GM04504 (cell line): ENCODE measurements at regions not wholly inside any gene's neighbourhood (a gene's known extent, or its start where the extent isn't known, plus 50 kb on each side); places are given as distances from the start of the nearest gene placed in this dataset.
"Not testable (repeated sequence)": the region's sequence is repeated elsewhere in the genome, so short reads cannot be mapped to it uniquely, and the experiment has no call there.

ENCODE experiments used
- DNase-seq: peaks from one replicate; pipeline ENCODE4 v3.0.0-alpha.2; 2012; ENCODE audit warnings: low read depth

DNA sequence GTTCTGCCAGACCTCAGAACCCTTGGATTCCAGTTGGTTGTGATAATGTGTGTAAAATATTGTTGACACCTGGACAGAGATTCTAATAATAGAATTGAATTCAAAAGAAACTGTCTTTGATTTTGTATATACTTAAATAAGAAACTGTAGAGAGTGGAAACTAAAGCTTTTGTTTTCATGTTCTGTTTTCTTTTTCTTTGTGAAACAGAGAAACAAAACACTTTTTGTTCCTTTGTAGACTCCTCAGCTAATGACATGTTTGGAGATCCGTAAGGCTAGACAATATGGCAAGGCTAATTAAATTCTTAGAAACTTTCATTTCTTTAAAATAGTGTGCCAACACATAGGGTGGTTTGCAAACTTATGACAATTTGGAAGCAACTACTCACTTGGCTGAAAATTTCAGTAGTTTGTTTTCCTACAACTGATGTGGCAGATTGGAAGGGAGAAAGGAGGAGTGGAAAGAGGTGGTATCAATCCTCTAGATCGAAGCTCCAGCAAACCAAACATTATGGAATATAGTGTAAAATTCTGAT lies 90.9 kb upstream of the FAT1 start:
- no peak for DNase-seq

DNA sequence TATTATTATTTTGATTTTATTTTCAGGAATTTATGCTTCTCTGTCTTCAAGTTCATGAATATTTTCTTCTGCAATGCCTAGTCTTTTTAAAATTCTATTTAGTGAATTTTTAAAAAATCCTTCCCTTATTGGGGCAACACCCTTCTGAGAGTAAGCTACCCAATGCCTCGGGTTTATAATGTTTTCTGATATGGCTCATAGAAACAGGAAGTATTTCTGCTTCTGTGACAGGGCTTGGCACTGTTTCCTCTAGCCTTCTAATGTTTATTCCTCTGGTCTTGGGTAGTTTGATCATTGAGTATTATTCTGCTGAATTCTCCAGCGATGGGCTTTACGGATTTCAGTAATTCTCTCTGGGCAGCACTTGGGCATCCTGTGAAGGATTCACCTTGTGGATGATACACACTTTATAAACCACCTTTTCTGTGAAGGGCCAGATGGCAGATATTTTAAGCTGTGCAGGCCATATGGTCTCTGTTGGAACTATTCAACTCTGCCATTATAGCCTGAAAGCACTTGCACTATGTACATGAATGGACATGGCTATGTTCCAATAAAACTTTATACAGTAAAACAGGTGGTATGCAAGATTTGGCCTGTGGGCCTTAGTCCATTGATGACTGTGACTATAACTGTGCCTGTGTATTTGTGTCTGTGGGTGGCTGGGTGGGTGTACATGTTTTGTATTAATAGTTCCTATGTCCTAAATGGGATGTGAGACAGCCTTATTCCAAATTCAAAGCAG lies 95.9 kb upstream of the FAT1 start:
- no peak for DNase-seq

DNA sequence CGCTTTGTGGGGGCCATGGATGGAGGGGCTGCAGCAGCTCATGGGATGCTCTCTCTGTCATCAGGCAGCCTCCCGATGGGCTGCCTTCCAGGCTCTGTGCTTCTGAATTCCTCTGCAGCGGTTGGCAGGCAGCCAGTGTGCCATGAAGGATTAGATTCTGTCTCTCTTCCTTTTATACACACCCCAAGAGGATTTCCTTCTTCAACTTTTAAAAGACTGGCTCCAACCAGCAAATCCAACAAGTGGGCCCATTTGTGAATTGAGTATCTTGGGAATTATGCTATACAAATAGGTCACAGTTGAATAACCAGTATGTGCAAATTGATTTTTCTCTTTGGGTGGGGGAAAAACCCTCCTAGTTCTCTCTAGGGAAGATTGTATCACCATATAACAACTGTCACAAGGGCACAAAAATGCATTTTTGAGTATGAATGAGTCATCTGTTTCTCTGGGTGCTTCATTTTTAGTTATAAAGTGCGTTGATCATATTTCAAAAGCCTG lies 96.8 kb upstream of the FAT1 start:
- DNase-seq, result no peak

DNA sequence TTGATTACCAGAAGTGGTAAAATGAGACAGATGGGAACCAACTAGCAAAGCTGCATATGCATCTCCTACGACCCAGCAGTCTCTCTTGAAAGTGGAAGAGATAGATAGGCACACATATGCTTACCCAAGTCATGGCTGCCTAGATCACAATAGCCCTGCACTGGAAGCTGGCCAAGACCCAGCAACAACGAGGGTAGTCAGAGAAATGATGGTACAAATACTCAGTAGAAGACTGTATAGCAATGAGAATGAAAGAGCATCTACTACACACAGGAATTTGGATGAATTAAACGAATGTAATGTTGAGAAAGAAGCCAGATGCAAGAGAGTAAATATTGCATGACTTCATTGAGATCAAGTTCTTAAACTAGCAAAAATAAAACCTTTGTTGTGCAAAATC lies 100.3 kb upstream of the FAT1 start:
- no peak for DNase-seq

DNA sequence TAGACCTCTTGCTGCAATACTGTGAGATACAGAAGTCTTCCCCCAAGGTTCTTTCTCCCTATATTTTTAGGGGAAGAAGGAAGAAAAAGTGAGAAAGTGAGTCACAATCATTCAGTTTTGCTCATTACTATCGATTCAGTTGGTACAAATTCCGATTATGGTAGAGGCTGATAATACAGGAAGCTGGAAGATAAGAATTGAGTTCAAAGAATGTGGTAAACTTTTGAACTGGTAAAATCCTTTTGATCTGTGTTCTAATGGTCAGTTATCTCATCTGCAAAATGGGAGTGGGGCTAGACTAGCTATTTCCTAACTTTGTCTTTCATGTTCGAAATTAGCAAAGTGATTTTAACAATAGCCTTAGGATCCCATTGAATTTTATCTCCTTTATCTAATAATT lies 101.4 kb upstream of the FAT1 start:
- DNase-seq, result no peak

DNA sequence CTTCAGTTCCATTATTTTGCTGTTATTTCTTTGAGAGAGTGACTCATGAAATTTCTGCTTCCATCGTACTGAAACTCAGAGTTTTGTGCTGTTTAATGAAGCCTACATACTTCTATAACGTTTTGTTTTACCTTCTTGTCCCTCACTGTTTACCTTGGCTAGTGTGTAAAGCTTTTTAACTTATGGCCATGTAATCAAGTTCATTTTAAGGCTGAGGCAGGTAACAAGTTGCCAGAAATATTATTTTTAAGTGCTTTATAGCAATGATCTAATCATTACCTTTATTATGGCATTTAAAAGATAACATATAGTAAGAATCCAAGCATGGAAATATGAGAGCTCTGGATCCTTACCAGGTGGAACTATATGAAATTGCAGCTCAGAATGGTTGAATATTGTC lies 102.3 kb upstream of the FAT1 start:
- no peak for DNase-seq

DNA sequence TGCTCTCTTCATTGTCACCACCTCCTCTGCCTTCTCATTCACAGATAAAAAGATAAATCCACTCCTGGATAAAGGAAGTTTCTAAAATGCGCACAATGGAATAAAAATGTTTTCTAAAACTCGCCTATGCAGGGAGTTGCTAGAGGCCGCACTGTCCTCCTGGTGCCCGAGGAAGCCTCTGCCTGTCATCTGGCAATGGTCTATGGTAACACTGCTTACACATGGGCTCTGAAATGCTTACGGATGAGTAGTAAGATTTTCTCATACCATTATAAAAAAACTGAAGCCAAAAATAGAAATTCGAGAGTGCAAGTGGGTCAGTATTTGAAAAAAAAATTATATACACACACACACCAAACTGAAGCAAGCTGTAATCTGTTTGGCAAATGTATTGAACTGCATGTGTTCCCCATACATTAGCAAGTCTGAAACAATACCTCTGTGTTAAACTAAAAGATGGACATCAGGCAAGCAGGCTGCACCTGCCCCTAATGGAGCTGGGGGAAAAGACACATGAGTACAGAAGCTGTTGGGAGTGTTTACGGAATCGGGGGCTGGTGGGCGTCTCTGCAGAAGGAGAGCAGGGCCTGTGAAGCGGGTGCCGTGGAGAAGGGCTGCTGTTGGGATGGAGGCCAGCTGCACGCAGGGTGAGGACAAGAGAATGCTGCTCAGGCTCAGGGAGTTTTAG lies 103.3 kb upstream of the FAT1 start:
- DNase-seq, result no peak

DNA sequence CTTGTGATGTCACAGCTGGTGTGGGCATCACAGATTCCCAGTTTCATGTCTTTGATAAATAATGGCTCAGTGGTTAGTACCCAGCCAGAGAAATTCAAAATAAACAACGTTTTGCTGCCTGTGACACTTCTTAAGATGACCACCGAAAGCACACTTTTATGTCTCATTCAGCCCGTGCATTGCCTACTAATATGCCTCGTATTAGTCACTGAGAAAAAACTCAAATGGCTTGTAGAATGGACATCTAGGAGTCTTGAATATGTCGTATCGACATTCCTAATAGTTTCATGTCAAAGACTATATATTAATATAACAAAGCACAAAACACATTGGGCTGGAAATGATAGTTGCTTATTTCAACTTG lies 103.9 kb upstream of the FAT1 start:
- no peak for DNase-seq

DNA sequence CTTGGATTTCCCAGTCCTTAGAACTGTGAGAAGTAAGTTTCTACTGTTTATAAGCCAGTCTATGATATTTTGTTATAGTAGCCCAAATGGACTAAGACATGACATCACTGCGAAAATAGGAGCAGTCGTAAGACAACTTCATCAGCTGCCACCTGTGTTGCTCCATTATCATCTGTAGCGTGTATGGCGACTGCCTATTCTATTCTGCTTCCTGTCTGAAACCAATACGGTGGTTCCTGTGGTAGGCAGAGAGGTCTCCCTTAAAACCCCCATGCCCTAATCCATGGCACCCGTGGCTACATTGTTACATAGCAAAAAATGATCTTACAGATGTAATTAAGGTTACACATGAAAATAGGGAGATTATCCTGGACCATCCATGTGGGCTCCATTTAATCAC lies 105.4 kb upstream of the FAT1 start:
- DNase-seq, result no peak

DNA sequence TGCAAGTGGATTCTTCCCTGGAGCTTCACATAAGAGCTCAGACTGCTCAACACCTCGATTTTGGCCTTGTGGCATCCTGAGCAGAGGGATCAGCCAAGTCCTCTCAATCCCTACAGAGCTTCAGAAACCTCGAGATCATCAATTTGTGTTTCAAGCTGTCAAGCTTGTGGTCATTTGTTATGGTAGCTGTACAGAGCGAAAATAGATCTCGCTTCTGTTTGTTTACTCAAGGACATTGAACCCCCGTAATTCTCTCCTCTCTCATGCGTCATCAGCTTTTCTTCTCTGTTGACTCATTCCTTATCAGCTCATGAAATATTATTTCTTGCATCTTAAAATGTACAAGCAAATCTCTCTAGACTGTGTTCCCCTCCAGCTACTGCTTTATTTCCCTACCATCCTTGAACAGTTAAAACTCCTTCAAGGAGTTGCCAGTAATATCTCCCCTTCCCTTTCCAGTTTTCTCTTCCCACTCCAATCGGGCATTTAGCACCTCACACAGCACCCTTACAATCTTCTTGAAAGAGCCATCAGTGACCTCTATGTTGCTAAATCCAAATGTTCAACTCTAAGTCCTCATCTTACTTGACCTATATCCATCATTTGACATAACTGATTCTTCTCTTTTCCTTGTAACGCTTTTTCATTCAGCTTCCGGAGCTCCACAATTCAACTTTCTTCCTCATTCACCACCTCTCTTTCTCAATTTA lies 106.2 kb upstream of the FAT1 start:
- no peak for DNase-seq

DNA sequence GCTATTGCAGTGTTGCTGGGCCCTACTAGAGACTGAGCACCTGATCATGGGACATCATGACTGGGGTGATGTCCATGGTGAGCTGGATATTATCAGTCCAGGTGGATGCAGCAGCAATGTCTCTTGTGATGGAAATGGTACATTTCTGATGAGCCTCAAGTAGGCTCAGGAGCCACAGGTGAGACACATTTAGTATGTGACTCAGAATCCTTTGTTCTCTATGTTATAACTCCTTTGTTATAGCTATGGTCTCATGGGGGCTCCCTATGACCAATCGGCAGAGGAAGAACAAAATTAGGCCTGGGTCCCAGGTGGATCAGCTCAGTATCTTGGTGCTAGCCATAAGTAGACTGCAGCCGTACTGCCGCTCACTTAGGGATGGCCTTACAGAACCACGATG lies 107.9 kb upstream of the FAT1 start:
- no peak for DNase-seq

DNA sequence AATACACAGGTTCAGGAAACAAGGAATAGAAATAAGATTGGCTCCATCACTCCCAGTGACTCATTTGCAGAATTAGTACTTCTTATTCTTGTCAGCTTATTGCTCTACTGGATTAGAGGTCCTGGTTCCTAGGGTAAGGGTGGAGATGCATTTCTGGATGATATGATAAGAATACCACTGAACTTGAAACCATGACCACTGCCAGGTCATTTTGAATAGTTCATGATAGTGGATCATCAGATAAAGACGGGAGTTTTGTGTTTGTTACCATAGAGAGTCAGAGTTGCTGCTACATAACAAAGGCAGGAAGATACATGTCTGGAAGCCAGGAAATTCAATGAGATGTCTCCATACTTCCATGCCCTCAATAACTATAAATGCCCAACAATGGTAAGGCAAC lies 109.2 kb upstream of the FAT1 start:
- no peak for DNase-seq

DNA sequence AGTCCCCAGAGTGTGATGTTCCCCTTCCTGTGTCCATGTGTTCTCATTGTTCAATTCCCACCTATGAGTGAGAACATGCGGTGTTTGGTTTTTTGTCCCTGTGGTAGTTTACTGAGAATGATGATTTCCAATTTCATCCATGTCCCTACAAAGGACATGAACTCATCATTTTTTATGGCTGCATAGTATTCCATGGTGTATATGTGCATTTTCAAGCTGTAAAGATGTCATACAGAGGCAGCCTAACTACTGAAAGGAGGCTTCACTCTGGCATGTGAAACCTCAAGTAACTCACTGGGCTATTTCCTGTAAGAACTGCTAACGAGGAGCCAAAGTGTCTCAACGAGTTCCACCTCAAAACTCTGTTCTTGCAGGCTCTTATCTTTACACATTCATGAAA lies 113.8 kb upstream of the FAT1 start:
- not testable (repeated sequence) for DNase-seq

DNA sequence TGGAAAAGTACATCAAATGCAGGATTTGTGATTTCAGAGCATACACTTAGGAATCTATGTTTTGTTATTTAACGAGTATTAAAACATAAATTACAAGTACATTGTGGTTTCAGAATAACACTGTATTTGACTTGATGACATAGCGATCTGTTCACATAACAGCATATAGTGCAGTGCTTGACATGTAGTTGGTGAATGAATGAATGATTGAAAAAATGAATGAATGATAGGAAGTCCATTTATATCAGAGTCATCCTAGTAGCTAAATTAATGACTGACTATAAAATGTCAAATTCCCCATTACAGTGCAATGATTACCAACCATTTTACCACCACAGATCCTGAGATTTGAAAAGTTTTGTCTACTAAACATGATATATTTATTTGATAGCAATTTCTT lies 114.6 kb upstream of the FAT1 start:
- no peak for DNase-seq

DNA sequence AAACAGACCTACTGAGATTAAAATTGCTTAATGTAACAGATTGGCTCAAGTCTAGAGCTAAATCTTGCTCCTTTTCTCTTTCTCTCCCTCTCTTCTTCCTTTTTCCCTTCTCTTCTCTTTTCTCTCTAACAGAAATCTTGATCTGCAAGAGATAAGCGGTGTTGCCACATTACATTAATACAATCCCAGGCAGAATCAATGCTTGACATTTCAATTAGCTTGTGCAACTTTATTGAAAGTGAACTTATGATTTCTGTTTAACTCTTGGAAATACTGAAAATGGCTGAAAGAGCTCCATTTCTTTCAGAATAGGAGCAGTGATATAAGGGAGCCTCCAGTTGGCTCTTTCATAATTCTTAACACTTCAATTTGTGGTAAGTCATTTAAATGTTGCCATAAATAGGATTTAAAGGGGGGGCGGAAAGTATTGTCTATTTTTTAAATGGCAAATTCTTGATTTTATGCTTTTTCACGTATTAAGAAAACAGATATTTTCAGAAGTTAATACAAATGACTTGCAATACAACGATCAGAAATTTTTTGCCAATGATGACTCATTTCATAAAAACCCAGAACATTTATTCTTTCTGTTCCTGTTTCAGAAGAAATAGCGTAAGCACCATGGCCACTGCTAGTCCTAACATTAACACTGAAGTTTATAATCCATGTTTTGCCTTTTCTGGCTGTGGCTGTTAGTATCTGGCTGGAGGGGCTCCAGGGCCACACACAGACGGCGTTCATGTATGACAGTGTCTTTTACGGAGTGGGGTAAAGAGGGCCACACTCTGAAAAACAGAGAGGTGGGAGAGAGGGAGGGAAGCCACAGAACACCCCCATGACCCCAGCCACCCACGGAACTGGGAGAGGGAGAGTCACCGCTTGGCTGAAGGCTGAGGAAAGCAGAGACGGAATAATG lies 115.7 kb upstream of the FAT1 start:
- no peak for DNase-seq

DNA sequence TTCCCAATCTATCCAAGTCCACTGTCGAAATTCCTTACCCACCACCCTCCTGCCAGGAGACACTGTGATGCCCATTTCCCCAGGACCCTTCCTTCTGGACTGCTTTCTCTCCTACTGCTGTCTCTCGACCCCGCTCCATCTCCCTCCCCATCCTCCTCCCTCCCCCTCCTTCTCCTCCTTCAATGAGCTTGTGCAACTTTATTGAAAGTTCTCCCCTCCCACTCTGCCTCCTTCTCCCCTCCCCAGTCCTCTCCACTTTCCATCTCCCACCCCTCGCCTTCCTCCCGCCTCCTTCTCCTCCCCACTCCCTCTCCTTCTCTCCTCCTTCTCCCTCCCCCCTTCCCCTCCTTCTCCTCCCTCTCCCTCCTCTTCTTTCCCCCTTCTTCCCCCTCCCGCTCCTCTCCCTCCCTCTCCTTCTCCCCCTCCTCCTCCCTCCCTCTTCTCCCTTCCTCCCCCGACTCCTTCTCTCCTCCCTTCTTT lies 116.6 kb upstream of the FAT1 start:
- no peak for DNase-seq

DNA sequence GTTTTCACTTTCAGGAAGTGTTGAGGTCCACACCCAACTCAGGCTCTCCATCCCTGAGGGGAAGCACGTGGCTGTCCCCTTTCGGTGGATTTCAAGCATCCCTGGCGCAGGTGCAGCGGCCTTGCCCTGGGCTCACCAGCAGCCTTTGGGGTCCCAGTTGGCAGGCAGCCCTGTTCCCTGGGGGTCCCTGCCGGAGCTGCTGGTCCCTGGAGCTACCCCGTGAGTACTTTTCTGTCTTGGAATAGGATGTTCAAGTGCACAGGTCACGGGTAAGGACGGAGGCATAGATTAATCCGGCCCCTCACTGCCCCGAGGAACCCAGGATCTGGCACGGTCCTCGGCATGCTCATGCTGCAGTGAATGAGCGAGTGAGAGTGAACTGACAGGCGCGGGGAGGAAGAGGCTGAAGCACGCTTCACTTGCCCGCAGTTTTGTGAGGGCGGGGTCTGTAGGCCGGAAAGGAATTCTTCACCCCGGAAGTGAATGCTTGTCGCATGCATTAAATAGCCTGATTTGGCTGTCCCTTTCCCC lies 117.2 kb upstream of the FAT1 start:
- DNase-seq, result no peak

DNA sequence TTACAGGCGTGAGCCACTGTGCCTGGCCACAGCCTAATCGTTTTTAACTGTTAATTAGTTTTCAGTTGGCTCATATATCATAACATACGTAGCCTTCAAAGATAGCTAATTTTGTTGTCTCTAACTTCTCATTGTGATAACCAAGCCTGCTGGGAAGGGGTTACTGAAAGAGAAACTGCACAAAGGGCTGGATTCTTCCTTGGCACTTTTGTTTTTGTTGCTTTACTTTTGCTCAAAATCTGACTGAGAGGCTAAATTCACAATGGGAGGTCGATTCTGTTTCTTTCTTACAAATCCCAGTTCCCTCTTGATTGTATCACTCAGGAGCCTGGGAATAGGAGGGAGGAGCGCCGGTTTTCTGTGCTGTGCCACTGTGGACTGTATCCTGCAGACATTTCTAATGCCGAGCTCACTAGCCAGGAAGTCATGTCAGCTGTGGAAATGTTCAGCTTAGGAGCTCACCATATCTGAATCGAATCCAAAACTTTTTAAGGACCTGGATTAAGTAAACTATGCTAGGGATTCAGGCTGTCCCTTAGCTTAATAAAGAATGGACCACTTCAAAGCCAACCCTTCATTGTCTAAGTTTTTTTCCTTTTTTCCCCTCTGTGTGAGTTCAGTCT lies 120.5 kb upstream of the FAT1 start:
- DNase-seq, result peak; percentile 51

DNA sequence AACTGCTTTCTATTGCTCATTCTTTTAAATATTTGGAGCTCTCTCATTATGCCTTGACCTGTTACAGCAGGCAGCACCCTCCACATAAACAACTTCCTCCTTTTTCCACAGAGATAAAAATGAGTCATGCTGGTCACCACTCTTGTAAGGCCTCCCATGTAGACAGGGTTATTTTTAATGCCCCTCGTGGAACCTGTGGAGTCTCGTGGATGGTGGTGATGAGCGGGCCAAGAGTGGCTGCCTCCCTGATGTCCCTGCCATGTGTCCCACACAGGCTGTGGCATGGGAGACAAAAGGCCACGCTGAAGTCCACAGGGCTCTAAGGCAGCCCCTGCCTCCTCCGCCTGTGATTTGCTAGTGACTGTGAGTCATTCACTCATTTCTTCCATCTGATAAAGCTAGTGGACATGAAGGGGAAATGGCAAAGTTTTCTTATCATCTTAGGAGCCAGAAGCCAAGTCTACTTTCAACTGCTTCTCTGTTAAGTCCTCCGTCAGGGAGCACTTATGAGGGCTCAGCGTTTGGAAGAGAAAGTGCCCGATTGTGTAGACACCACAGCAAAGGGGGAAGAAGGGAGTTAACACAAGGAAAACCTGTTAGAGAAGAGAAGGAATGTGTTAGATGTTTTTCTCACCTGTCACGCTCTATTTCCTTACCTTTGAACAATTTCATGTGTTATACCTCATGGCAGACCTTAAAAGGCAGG lies 121.6 kb upstream of the FAT1 start:
- peak; percentile 74 for DNase-seq

DNA sequence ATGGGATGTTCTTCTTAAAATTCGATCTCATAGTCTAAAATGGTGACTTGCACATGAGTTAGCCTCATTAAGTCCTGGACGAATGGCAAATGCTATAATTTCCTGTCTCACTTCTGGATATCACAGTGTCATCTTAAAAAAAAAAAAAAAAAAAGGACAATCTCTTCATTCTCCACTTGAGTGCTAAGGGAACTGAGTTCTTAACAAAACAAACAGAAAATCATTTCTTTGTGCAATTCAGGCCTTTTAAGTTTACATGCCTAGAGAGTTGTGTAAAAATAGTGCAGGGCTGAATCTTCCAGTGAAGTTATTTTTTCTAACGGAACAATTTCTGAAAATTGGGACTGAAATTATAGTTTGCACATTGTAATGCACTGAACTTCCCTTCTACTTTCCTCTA lies 122.8 kb upstream of the FAT1 start:
- DNase-seq, result no peak
